ENCODE measurements at regions not wholly inside any gene's neighbourhood (a gene's known extent, or its start where the extent isn't known, plus 50 kb on each side); places are given as distances from the start of the nearest gene placed in this dataset.
"Not testable (repeated sequence)": the region's sequence is repeated elsewhere in the genome, so short reads cannot be mapped to it uniquely, and the experiment has no call there.

DNA sequence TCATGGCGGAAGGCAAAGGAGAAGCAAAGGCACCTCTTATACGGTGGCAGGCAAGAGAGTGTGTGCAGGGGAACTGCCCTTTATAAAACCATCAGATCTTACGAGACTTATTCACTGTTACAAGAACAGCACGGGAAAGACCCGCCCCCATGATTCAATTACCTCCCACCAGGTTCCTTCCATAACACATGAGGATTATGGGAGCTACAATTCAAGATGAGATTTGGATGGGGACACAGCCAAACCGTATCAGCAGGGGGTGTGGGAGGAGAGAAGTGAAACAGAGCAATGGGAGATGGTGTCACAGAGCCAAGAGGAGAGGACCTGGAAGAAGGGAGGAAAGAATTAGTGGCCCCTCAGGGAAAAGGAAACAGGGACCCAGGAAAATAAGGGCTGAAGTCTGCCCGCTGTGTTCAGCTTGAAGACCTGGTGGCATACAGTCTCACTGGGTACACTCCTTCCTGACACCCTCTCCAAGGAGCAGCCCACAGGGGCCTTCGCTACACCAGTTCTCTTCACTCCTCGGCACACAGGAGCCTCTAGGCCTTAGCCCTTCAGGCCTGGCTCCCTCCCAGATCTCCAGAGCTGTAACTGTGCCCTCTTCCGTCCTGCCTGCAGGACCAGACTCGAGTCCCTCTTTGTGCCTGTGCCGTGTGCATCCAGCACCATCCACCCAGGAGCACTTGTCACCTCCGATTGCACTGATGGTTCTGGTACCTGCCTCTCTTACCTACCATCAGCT, 262.1 kb downstream of the EIPR1 start:
- no peak for ATAC-seq
- no peak for DNase-seq

DNA sequence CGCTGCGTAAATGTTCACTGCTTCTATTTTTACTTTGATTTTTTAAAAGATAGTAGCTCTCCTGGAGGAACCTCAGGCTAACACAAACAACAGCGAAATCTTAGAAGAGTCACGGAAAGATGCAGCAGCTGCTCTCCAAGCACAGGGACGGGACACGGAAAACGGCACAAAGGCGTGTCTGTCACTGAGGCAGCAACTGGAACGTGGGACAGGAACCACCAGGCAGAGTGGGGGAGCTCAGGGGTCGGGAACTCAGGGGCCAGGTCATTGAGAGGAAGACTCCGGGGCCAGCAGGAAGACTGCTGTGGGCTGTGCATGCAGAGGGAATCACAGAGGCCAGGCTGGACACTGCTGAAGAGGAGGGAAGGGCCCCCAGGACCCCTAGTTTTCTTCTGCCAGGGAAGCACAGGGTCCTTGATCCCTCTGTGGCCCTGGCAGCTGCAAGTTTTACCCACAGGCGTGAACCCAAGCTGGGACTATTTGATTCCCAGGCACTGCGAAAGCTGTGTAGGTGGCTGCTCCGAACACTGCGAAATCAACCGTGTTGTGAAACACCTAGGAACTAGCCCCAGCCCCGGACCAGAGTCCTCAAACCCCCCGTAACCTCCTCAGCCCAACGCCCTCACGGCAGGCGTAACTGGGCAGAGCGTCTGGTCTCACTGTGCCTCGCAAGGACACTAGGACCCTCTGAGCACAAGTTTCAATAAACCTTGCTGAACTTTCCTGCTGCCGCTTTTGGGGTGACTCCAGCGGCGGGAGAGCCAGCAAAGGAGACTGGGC, 263.0 kb downstream of the EIPR1 start:
- no peak for DNase-seq
- no peak for ATAC-seq

DNA sequence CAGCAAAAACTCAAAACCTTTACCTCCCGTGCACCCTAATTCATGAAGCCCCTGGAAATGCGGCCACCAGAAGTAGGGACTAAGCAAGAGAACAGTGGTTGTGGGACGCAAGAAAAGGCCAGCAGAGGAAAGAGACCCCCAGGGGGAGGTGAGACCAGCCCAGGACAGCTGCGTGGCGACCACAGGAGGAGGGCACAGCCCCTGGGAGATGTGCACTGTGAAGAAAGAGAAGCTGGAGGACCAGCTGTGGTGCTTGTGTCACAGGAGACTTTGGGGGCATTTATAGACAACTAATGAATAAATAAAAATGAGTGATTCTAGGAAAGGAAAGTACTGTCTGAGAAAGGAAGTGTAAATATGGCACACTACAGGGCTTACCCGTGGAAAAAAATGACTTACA, 263.8 kb downstream of the EIPR1 start:
- ATAC-seq (no peak), DNase-seq (no peak)

DNA sequence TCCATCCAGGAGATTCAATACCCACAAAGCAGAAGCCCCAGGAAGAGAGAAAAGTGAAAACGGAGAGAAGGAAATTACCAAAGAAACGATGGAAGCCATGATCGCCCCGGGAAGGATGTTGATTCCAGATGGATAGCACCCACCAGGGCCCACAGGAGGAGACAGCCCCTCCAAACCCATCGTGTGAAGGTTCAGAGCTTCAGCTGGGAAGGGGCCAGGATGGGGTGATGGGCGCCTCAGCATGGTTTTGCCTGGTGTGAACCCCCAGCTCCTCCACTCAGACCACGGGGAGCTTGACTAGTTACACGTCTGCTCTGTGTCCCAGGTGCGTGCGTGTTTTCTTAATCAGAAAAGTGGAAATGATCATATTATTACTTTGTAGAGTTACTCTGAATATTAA, 264.5 kb downstream of the EIPR1 start:
- no peak for ATAC-seq

DNA sequence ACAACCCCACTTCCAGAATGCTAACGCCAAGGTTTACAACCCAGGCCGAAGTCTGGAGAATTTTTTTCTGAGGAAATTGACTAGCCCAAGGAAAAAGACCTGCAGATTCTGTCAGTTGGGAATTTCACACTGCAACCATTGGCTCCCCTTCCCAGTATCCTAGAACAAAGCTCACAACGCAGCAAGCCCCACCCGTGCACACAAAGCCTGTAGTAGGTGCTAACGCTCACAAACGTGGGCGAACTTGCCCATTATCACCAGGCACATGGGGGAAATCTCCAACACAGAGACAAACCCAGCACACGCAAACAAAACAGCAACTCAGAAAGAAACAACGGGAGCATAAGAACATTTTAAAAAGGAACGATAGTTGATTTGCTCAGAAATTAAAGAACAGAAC, 265.1 kb downstream of the EIPR1 start:
- ATAC-seq (no peak), DNase-seq (no peak)

More for the DNA sequence above, 264.5 kb downstream of the EIPR1 start:
- no peak for DNase-seq

DNA sequence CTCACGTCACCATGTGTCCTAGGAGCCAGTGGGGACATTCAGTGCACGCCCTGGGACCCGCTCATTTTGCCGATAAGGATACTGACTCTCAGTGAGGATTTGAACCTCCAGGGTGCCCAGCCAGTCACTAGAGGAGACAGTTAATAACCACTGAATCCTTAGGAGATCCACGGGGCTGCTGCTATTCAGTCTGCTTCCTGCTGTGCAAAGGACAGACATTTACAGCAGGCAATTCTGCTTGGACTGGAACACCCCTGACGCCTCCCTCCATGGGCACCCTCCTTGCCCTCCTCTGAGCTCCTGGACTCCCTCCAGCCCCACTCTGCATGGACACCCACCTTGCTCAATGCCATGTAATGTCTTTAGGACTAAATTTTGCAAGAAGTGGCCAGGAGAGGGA, 265.5 kb downstream of the EIPR1 start:
- ATAC-seq = no peak

DNA sequence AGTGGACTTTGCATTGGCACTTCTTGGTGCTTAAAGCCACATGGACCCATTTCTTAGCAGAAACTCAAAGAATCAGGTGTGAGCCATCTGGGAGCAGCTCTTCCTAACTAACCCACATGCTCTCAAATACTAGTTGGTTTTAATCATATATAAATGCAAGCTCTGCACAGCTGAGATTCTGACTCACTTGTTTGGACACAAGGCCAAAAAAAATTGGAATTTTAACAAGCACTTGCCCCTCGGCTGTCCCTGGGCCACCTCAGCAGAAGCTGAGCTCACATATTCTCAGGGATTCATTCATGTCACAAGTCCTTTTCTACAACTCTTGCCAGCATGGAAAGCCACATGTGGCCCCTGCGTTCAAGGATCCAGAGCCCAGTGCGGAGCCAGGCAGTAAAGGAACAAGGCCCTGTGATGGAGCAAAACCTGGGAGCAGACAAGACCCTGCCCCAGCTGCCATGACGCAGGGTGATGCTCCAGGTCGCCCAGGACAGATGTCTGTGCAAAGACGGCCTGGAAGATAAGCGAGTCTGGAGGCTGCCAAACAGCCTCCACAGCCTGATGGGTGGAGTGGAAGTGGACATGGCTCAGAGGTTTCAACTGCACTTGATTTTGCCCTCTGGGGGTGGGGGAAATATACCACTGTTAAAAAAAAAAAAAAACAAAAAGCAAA, 266.5 kb downstream of the EIPR1 start:
- no peak for ATAC-seq

More for the DNA sequence above, 265.5 kb downstream of the EIPR1 start:
- DNase-seq = no peak

DNA sequence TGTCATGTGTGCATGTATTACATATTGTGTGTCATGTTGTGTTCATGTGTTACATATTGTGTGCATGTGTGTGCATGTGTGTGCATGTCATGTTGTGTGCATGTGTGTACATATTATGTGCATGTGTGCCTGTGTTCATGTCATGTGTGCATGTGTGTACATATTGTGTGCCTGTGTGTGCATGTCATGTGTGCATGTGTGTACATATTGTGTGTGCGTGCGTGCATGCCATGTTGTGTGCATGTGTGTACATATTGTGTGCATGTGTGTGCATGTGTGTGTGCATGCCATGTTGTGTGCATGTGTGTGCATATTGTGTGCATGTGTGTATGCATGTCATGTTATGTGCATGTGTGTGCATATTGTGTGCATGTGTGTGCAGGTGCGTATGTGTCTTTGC, 267.1 kb downstream of the EIPR1 start:
- ATAC-seq (no peak), DNase-seq (no peak)

More for the DNA sequence above, 266.5 kb downstream of the EIPR1 start:
- no peak for DNase-seq

DNA sequence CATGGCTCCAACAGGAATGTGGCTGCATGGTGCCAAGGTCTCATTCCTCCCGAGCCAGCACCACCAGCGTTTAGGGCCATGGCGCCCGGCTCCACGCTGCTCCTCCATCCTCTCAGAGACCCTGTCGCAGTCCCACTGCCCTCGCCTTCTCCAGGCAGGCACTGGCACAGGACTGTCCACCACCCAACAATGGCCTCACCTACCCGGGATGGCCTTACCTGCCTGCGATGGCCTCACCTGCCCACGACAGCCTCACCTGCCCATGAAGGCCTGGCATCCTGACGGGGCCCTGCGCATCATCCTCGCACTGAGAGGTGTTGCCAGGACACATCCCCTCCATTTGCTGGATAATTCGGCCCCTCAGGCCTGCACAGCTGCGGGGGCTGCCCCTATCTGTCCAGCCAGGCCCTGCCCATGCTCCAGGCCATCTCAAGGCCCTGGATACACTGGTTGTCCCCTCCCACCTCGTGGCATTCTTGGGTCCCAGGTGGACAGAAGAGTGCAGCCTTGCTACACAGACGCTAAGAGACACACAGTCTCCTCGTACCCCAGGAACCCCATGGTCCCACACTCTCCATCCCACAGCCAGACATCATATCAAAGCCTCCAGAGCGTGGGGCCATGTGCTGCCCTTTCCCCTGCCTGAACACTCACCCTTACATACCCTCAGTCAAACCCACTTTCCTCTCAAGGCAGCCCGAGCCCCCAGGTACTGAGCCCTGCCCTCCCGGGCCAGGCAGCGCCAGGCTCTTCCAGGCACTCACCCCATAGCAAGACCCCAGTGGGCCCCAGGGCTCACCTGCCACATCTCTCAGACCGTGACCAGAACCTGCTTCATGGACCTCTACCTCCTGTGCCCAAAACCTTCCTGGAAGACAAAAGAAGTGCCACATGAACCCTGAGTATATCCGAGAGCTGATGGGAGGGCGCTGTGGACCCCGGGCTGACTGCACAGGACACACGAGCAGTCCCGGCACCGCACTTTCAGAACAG, 268.6 kb downstream of the EIPR1 start:
- no peak for ATAC-seq
- DNase-seq = no peak

DNA sequence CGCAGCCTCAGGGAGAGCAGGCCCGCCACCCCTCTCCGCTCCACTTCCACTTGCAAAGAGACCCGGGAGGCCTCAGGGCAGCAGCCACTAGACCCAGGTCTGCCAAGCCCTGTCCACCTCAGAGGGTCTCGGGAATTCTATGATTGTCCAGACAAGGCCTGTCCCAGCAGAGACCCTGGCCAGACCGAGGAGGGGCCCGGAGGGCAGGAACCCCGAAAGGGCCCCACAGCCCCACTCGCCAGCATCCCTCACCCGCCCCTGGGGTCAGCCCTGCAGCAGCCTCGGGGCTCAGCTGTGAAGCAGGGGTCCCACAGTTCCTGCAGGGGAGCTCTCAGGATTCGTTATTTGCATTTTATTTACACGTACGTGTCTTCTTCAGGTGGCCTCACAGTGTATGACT, 269.5 kb downstream of the EIPR1 start:
- no peak for ATAC-seq
- no peak for DNase-seq

DNA sequence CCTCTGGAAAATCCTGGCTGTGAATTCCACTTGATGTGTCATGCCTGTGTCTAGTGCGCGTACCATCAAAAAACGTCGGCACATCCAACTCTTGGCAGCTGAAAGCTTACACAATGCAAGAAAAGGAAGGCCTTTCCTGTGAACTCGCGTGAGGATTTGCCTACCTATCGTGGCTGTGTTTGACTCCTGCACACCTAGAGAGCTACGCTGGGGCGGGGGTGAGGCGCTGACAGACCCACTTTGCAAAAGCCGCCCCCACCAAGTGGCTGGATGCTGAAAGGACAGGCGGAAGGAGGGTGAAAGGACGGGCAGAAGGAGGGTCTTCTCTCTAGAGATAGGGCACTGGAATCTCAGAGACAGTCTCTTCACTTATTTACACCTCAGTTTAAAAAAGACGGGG, 270.1 kb downstream of the EIPR1 start:
- no peak for ATAC-seq
- DNase-seq = no peak

DNA sequence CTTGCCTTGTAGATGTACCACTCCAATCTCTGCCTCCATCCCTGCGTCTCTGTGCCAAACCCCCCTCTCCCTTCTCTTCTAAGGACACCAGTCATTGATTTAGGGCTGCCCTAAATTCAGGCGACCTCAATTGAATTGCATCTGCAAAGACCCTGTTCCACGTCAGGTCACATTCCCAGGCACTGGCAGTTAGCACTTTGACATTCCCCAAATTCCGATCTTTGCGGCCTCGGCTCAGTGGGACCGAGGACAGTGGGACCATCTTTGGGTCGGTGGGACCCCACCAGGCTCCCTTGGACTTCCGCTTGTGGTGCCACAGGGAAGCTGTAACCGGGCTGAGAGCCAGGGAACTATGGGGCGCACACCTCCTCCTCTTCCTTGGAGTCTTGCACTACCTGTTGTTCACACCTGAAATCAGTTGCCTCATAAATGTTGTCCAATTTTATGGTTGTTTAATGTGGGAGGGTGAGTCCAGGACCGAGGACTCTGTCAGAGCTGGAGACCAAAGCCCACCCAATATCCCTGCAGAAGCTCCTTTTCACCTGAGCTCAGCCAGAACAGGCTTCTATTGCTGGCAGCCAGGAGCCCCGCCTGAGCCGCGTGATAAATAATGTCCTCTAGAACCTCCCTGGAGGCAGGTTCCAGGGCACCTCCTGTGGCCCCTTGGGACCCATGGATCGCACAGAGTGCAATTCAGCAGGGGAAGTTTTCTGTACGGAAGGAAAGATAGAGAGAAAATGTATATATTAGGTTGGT, 271.6 kb downstream of the EIPR1 start:
- no peak for DNase-seq
- ATAC-seq = no peak

DNA sequence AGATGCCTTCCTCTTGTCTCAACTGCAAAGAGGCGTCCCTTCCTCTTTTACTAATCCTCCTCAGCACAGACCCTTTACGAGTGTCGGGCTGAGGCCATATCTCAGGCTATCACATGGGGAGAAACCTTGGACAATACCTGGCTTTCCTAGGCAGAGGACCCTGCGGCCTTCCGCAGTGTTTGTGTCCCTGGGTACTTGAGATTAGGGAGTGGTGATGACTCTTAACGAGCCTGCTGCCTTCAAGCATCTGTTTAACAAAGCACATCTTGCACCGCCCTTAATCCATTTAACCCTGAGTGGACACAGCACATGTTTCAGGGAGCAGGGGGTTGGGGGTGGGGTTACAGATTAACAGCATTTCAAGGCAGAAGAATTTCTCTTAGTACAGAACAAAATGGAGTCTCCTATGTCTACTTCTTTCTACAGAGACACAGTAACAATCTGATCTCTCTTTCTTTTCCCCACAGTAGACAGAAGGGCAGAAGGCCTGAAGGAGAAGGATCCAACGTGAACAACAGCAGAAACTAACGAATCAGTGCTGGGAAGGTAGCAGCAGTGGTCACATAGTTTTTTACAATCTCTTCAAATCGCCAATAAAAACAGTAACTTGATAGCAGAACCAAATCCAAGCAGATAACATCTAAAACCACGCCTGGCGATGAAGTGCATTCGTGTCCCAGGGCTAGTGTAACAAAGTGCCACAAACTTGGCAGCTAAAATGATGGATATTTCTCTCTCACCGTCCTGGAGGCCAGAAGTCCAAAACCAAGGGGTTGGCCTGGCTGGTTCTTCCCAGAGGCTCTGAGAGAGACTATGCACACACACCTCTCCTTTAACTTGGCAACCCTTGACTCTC, 272.4 kb downstream of the EIPR1 start:
- not testable (repeated sequence) for DNase-seq, ATAC-seq

DNA sequence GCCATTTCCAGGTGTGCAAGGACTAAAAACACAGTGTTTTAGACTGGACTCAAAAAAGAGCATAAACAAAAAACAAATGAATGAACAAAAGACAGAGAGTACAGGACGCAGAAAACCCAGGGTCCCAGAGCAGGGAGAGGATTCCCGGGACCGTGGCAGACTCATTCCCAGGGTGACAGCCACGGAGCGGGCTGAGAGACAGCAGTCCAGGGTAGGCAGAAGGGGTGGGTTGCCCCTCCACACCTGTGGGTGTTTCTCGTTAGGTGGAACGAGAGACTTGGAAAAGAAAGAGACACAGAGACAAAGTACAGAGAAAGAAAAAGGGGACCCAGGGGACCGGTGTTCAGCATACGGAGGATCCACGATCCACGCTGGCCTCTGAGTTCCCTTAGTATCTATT, 273.4 kb downstream of the EIPR1 start:
- ATAC-seq = no peak

DNA sequence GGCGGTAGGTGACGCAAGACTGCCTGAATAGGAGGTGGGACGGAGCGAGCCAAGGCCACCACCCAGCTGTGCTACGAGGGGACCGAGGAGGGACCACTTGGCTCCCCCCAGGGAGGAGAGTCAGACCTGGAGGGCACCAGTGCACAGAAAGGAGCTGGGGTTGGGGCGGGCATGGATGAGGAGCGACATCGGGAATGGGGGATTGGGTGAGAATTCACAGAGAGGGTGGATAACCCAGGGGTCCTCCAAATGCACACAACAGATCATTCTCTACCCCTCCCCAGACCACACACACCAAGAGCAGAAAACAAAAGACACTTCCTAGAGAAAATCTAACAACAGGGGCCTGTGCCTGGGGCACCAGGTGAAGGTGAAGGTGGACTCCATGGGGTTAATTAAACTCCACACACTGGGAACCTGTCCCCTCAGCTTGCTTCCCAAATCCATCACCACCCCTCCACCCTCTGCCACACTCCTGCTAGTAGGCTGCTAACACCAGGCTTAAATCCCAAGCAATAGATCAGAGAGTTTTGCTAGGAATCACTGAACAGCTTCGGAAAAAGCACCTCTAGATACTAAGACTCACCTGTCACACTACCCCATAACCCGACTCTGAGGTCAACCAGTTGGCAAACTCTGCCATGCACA, 274.6 kb downstream of the EIPR1 start:
- DNase-seq = no peak
- no peak for ATAC-seq

More for the DNA sequence above, 273.4 kb downstream of the EIPR1 start:
- no peak for DNase-seq

DNA sequence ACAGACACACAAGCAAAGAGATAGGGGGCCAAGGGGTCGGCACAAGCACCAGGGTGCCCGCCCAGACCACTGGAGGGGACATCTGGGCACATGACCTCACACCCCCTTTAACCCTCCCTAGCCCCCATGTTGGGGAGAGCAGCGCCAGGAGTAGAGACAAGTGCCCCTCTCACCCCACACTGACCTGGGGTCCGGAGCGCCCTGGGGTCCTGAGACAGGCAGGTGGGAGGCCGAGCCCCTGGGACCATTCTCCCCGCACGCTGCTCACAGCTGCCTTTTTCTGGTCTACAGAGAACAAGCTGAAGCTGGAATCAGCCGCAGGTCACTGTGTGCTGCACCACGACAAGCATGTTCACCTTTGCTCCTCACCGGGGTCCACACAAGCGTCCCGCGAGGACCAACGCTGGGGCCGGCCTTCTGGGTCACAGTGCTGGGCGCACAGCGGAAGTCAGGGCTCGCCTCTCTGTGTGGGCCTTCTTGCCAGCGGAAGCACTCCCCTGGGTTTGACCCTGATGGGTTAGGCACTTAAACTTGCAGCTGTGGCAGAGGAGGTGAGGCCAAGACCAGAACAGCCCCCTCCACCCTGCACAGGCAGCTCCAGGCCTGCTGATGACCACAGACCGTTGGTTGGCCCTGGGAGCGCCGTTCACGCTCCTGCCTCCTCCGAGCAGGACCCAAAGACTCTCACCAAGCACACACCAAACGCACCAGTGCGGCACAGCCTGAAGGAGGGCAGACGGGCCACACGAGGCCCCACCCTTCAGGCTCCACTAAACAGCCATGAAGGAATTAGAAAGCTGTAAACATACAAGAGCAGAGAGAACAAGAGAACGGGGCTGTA, 275.3 kb downstream of the EIPR1 start:
- DNase-seq (no peak), ATAC-seq (no peak)

DNA sequence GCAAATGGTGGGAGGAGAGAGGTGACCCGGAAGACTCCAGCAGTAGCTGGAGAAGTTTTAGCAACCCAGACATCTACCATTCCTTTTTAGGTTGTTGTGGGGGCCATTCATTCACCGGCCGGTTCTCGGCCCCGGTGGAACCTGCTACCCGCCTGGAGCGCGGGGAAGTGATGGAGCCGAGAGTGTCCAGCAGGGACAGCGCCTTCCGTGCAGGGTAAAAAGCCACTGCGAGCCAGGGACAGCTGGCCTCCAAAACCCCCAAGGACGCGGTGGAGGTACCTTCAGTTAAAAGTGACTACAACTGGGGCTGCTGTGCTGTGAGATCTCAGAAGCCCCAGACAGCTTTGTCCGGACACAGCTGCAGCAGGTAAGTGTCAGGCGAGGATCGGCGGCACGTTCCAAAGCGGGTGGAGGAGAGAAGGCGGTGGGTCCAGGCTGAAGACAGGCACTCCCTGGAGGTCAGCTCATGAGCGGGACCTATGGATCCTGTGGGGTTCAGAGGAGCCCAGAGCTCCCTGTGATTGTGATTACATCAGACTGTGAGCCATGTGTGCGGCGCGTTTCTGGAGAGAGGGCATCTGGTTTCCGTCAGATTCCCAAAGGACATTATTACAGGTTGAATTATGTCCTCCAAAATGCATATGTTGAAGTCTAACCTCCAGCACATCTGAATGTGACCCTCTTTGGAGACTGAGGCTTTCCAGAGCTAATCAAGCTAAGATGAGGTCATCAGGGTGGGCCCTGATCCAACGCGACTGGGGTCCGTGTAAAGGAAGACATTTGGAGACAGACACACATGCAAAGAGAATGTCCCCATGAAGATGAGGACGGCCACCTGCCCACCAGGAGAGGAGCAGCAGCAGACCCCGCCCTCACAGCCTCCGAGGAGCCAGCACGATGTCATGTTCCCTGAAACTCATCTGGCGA, 276.3 kb downstream of the EIPR1 start:
- DNase-seq (no peak), ATAC-seq (no peak)

DNA sequence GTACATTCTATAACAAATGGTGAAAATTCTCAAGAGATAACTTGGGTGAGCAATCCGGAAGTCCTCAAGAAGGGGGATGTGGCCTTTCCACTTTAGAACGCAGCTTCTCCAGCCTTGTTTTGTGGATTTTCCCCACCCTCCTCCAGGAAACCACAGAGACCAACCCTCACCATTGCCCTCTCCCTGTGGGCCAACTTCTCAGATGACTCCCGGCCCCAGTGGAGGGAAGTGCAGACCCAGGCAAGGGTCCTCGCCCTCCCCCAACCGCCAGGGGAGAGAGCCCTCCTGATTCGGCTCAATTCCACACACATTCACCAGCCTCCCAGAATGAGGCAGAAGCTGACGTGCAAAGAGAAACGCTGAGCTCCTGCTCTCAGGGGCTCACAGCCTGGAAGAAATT, 277.2 kb downstream of the EIPR1 start:
- no peak for ATAC-seq
- no peak for DNase-seq

All from stimulated activated naive CD8-positive, alpha-beta T cell treated with anti-CD3 and anti-CD28 coated beads, Interleukin-15, Interleukin-2, amounts not matched to agents 100 U/mL and 50 U/mL, for 24 hours (primary cell).